NCI-H2107 treated with DMSO at 0.1 percent for 48 hours (cell line): ENCODE measurements at regions not wholly inside any gene's neighbourhood (a gene's known extent, or its start where the extent isn't known, plus 50 kb on each side); places are given as distances from the start of the nearest gene placed in this dataset.

Source experiments
- DNase-seq: peaks from one replicate; lab custom pipeline; 2025; ENCODE audit not compliant: unreplicated experiment; lab: John Stamatoyannopoulos, UW

DNA sequence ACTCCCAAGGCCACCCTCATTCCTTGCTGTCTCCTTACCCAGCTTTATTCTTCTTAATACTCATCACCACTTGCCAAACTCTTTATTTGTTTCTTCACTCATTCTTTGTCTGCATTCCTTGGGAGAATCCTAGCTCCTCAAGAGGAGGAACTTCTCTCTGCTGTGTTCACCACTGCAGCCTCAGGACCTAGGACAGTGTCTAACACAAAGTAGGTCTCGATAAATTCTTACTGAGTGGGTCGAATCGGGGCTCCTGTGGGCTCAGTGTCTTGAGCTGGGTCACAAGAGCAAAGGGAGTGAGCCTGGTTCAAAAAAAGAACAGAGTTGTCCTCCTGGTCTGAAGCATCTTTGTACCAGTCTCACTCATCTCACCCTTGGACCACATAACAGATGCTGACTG lies 224.1 kb upstream of the TMEM132C start:
- DNase-seq: no peak

DNA sequence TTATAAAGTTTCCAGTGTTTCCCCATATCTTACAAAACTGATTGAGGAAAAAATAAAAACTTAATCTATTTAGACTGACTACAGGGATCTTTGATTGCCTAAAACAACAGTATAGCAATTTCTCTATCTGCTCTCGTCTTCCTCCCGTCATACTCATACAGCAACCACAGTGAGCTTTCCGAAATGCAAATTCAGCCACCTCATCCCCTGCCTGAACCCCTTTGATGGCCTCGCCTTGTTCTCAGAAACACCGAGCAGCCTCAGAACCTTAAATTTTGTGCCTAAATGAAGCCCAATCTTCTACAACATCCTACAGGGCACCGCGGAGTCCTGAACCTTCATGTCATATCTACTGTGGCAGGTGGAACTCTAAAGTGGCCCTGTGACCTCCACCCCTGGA lies 223.7 kb upstream of the TMEM132C start:
- DNase-seq: no peak

DNA sequence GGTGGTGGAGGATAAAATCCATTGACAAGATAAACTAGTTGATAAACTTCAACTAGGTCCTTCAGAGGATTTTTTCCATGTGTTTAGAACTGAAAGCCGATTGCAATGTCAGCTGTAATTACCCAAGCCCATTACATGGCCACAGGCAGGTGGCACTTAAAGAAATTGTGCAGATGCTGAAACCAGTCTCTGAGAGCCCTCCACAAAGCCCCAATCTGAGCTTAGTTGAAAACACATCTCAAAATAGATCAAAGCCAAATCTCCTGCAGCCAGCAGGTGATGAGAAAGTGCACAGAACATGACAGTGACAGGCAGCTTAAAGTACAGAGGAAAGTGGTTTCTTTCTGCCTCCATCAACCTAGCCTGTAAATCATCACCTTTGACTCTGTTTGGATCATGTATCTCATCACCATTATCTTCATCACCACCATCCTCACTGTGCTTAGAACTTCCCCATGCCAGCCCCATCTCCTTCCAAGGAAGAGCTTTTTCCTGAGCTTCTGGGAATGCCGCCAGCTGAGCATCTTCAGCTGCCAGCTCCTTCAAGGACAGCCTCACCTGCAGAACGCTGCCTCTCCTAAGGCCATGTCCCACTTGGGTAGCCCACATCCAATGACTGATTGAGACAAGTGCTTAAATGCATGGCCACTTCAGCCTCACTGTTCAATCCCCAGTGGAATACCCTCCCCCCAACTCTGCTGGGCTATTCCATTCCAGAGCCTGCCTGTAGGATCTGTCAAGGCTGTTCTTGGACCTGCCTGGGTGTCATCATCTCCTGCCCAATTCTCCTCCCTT lies 219.5 kb upstream of the TMEM132C start:
- no peak for DNase-seq

DNA sequence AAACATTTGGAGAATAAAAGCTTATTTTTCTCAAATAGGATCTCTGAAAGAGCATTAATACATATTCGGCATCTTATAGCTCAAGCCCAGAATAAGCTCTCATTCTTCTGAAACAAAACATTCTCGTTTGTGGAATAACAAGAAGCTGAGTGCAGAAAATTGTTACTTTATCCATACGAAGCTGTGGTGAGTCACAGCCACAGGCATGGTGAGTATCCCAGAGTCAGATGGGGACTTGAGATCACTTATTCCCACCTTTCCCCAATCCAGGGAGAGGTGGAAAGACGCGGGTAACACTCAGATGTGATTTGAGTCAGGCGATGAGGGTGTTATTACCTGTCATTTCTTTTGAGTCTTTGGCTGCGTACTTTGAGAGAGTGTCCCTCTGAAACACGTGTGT lies 214.6 kb upstream of the TMEM132C start:
- DNase-seq: no peak

DNA sequence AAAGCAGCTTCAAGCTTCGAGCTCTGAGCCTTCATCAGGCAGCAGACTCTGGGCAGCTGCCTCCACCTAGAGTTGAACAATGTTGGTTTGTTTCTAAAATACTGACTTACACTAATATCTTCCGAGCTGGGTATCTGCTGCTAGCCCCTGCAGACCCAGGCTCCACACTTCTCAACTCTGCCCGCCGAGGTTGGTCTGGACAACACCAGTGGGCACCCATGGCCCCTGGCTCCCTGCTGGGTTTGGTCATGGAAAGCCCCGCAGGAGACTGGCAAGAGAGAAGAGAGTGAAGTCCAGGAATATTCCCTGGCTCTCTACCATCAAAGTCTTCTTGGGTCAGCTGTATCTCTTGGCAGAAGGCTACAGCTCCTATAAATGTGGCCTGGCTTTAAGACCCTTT lies 214.2 kb upstream of the TMEM132C start:
- no peak for DNase-seq

DNA sequence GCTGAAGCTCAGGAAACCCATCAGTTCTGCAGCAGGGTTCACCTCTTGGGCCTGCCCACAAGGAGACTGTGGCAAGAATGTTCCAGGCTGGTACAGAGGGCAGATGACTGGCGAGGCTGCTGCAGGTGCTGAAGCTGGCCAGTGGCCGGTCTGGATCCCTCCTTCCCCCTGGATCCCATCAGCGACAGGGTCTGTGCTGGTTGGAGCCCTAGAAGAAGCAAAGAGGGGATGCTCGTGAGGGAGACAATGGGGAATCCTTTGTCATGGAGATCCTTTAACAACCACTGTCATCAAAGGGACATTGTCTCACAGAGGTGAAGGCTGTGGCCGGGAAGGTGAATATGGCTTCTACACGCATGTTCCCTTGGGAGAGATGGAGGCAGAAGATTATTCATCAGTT lies 211.4 kb upstream of the TMEM132C start:
- no peak for DNase-seq

DNA sequence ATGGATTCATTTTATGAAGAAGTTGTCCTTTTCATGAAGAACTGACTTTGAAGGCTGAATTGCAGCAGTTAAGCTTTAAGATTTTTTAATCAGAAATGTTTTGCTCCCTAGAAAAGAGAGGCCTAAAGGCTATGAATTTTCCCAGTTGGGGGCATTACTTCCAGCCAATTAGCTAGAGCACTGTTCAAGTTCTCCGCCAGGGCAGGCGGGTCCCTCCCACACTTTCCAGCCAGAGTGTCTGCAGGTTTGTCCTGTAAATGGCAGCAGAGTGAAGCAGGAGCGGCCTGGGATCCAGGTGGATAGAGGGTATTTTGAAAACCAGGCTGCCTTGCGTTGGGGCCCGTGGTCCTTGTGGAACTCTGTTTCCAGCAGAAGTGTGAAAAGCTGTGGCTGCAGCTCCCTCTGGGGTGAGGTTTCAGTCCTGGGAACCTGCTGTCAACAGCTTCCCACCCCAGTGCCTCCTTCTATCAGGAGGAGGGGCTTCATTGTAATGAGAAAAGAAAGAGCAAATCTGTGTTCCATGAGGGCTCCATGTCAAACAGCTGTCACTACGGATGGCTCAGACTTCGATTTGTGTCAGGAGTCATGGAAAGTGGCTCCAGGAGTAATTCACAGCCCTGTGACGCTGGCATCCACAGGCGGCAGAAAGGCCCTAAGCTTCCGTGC lies 210.7 kb upstream of the TMEM132C start:
- DNase-seq: no peak

DNA sequence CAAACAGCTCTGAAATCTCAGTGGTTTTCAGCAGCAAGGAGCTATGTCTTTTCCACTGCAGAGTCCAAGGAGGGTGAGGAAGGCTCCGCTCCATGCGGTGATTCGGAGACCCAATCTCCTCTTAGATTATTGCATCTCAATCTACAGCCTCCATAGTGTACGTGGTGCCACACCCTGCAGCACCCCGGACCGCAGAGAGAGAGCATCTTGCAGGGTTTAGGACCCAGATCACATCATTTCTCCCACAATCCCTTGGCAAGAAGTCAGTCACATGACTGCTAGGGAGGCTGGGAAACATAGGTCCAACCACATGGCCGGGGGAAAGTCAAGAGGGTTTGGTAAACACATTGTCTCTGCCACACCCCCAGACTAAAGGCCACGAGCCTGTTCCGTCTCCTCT lies 209.4 kb upstream of the TMEM132C start:
- DNase-seq: no peak

DNA sequence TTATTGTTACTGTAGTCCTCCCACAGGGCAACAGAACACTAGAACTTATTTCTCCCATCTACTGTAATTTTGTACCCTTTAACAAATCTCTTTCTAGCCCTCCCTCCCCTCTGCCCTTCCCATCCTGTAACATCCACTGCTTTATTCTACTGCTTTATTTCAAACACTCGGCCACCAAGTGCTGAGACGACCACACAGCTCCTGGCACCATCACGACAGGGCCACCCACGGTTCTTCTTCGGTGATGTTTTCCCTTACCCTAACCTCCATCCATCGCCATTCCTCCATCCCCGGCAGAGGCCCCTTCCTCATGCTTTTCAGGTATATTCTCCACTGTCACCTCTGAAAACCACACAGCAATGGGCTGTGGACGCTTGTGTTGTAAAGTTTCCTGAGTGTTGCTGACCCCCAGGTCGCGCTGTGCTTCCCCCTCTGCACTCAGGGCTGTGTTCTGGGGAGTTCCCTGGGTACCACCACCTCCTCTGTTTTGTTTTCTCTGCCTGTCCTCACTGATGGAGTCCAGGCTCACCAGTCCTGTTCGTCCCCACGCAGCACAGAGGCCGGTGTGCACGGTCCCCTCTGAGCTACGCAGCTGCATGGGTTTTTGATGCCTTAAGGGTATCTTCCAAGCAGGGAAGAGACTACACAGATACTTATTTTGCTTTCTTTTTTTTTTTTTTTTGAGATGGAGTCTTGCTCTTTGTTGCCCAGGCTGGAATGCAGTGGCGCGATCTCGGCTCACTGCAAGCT lies 207.2 kb upstream of the TMEM132C start:
- DNase-seq: no peak

DNA sequence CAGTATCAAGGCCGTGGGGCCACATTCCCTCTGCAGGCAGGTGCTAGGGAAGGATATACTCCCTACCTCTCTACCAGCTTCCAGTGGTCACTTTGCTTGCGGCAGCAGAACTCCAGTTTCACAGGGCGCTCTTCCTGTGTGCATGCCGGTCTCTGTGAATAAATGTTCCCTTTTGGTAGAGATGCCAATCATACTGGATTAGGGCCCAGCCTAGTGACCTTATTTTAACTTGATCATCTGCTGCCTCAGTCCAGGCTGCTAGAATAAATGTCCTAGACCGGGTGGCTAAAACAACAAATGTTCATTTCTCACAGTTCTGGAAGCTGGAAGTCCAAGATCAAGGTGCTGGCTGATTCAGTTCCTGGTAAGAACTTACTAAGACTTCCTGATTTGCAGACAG lies 198.8 kb upstream of the TMEM132C start:
- no peak for DNase-seq

DNA sequence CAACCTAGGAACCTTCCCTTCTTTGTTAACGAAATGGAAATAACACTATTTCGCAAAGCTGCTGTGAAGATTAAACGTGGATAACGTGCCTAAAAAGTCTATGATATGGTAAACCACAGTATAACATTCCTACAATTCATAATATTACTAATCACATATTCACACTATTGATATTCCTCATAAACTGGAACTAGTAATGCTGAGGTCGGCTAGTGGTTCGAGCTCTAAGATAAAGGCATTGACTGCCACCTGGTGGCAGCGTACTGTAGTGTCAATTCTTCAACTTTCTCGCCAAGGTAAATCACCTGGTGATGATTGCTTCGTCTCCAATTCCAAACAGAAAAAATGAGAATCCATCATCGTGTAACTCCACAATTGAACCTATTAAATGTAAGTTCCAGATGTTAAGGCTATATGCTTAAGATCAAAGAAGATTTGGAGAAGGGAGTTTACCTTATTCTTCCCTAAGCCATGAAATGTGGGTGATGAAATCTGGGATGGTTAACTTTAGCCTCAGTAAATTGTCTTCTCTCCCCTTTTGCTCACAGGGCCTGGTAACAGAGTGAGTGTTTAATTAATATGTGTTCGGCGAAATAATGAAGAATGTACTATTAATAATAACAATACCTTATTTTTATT lies 197.5 kb upstream of the TMEM132C start:
- peak; percentile 19 for DNase-seq

DNA sequence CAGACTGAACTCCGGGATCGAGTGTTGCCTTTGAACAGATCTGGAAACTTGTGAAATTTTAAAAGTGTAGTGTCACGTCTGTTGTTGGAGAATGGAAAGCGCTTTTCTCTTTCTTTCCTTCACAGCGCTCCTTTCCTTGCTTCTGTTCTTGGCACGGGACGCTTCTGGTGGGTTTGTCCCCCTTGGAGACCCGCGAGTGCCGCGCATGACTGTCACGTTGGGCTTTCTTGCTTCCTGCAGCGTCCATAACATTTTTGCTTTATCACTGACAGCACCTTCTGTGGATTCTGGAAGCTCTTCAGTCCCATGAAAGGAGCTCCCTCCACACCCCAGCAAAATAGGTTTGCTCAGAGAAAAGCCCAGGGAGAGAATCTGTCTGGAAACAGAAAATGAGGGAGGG lies 193.0 kb upstream of the TMEM132C start:
- no peak for DNase-seq

DNA sequence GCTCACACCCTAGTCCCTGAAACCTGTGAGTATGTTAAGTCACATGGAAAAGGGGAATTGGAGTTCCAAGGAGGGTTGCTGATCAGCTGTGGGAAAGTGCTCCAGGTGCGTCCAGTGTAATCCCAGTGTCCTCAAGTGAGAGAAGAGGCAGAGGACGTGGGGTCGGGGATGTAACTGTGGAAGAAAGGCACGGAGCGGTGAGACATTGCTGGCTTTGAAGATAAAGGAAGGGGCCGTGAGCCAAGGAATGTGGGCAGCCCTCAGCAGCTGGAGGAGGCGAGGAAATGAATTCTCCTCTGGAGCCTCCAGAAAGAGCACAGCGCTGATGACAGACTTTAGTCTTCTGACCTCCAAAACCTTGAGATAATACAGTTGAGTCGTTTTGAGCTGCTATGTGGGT lies 191.6 kb upstream of the TMEM132C start:
- DNase-seq: no peak

DNA sequence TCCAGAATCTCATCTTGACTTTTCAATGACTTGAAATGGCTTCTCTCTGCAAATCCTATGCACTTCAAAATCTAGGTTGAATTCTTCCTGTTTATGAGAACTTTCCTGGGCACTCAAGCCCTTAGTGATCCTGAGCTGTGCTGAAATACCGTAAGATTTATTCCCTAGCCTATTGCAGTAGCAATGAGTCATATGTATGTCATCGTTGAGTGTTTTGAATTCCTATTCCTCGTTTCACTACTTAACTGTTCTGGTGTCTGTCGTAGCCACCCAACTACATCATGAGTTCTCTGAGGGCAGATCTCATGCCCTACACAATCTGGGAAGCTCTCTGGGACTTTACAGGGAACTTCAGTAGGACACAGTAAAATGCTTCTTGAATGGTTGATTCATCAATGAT lies 190.8 kb upstream of the TMEM132C start:
- no peak for DNase-seq

DNA sequence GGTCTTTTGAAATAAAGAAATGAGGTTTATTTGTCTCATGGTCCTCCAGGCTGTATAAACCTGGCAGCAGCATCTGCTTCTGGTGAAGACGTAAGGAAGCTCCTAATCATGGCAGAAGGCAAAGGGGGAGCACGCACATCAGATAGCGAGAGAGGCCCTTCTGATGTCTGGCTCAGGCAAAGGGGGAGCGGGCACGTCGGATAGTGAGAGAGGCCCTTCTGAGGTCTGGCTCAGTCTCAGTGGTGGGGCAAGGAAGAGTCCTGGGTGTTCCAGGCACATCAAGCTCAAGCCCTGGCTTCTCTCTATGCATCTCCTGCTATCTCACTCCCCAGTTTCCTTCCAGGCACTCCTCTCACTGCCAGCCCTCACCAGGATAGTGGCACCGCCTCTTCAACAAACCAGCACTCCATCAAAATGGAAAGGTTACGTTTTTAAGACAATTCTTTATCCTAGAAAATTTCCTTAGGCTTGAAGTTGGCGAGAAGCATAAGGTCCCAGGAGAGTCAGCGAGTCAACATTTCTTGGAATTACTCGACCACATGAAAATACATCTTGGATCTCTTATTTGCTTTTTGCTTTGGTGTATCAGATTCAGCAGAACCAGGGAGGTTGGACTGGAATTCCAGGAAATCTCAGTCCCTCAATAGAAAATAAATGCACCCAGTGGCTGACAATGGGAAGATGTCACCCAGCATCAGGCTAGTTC lies 189.6 kb upstream of the TMEM132C start:
- no peak for DNase-seq

DNA sequence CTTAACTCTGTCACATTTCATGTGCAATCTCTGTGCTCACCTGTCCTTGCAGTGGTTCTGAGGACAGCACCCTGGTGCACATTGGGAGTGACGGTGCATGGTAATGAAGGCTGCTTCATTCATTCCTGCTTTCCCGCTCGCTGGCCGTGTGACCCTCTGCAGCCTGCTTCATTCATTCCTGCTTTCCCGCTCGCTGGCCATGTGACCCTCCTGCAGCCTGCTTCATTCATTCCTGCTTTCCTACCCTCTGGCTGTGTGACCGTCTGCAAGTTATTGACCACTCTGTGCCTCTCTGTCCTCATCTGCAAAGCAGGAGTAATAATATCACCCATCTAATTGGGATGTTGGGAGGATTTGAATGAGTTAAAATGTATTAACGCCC lies 189.1 kb upstream of the TMEM132C start:
- no peak for DNase-seq

DNA sequence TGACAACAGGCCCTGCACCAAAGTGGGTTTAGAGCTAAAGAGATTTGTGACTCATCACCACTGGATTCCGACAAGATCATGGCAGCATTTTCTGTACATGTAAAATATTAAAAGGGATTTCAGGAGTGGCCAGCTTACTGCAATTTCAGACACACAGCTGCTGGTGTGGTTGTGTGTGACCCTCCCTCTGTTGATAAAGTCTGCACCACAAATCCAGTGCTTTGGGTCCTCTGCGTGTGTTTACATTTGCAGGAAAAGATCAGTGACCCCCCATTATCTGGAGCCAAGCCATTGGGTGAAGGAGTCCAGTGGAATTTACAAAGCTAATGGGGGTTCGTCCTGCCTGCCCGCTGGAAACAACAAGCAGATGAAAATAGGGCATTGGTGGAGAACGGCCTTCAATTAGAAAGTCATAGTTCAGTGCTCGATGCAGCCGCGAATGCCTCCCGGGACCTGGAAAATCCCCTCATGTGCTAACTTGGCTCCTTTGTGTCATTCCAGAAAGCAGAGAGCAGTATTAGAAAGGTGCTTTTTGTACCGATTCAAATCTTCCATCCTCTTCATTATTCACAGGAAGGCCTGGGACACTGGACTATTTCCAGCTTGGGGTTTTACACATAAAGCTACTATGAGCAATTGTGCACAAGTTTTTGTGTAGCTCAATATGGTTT lies 188.5 kb upstream of the TMEM132C start:
- no peak for DNase-seq

DNA sequence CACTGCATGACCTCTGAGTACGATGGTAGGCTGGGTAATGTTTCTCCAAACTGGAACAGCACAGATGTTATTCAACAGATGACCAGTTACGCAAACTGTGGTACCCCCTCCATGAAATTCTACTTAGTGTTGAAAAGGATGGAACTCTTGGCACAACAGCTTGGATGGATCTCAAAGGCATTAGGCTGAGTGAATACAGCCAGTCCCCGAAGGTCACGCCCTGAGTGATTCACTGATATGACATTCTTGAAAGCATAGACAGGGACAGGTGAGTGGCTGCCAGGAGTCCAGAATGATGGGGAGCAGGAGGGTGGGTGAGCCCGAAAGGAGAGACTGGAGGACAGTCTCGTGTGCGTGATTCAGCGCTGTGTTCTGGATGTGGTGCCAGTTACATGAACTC lies 187.5 kb upstream of the TMEM132C start:
- no peak for DNase-seq

DNA sequence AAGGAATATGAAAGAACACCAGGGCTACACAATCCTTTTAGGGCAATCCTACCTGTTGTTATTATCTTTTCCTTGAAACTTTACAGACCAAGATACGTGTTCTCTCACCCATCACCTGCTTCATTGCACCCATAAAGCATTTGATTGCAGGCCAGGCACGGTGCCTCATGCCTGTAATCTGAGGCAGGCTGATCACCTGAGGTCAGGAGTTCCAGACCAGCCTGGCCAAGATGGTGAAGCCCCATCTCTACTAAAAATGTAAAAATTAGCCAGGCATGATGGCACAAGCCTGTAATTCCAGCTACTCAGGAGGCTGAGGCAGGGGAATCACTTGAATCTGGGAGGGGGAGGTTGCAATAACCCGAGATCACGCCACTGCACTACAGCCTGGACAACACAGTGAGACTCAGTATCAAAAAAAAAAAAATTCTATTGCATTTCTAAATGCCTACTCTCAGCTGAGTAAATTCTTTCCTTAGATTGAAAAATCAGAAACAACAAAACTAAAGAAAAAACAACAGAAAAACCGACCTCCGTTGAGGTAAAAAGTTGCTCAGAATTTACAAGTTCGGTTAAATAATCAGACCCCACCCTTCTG lies 183.7 kb upstream of the TMEM132C start:
- no peak for DNase-seq

DNA sequence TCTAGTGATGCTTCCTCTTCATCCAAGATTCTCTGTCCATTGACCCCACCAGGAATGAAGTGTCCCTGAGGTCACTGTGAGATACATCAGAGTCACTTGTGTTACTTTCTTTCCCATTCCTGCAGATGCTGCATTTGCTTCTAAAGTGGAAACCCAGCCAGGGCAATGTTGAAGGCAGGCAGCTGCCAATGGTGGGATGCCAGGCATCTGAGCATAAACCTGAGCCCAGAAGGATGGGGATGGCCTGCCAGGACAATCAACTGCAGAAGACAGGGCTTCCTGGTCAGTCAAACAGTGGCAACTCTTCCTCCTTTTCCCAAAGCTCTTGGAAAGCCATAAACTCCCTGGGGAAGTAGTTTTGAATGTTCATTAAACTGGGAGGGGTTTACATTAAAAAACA lies 178.0 kb upstream of the TMEM132C start:
- DNase-seq: no peak
